ENCODE measurements at regions not wholly inside any gene's neighbourhood (a gene's known extent, or its start where the extent isn't known, plus 50 kb on each side); places are given as distances from the start of the nearest gene placed in this dataset.

- TF ChIP-seq CTCF (IDR thresholded peaks at IDR 0.05), result no peak
These were observed 60.8 kb upstream of the BTRC start for GRCh38 chr10:101293007-101293723.

- no peak for TF ChIP-seq CTCF (IDR thresholded peaks at IDR 0.05)
These were observed 59.9 kb upstream of the BTRC start for GRCh38 chr10:101294109-101294508.

GRCh38 chr10:101295261-101295660, 58.7 kb upstream of the BTRC start:
- no peak for TF ChIP-seq CTCF (IDR thresholded peaks at IDR 0.05)

- peak; percentile 75 for TF ChIP-seq CTCF (IDR thresholded peaks at IDR 0.05)
These were observed 56.0 kb upstream of the BTRC start for GRCh38 chr10:101297901-101298486.

- TF ChIP-seq CTCF (IDR thresholded peaks at IDR 0.05), result no peak
These were observed 54.8 kb upstream of the BTRC start for GRCh38 chr10:101299211-101299610.

GRCh38 chr10:101301111-101301731, 52.7 kb upstream of the BTRC start:
- peak; percentile 39; the same call in 1 of the 2 replicates for TF ChIP-seq CTCF (IDR thresholded peaks at IDR 0.05)

GRCh38 chr10:101303087-101303703, 50.8 kb upstream of the BTRC start:
- TF ChIP-seq CTCF (IDR thresholded peaks at IDR 0.05), result no peak

Data from LNCAP (cell line).